HCT116 (cell line): ENCODE measurements at regions not wholly inside any gene's neighbourhood (a gene's known extent, or its start where the extent isn't known, plus 50 kb on each side); places are given as distances from the start of the nearest gene placed in this dataset.

Experiments
- ATAC-seq: fragments of 200-7000 bp; cut with Tn5 transposase; 2 replicates; pipeline ENCODE4 v1.9.1; 2020; ENCODE audit warnings: mild to moderate bottlenecking, moderate library complexity
- BruUV-seq: library from RNA; stranded (reverse); fragments of 400-500 nt; replicated peaks from 2 replicates; lab custom pipeline; 2021; lab: Mats Ljungman, UMichigan
- CTCF ChIA-PET: fragments of 300-600 bp; sonication (Branson Sonifier 250); formaldehyde crosslinking; loops from one replicate; lab custom pipeline; 2021; ENCODE audit warnings: antibody characterized with exemption; lab: Charles Lee
- POLR2A ChIA-PET: fragments of 300-600, 350-600 bp; sonication (Branson Sonifier 250); formaldehyde crosslinking; loops from one replicate; lab custom pipeline; 2021; ENCODE audit warnings: antibody characterized with exemption; lab: Charles Lee
- RAD21 ChIA-PET, 2 experiments: fragments of 300-600 bp; sonication (Branson Sonifier 250); formaldehyde crosslinking; loops; one replicate each; lab custom pipeline; 2023; ENCODE audit warnings: low total read pairs in 2 of 2; ENCODE audit not compliant: uncharacterized antibody in 2 of 2, unreplicated experiment in 2 of 2, low non-redundant PET in 1 of 2; lab: Charles Lee
- DNase-seq: peaks from one replicate; pipeline ENCODE4 v3.0.0-alpha.2; 2010; ENCODE audit warnings: low read depth, low spot score
- H2AFZ ChIP-seq: fragments of 200-600 bp; shearing (Covaris generic), sonication (generic); 2 replicates; pipeline ENCODE4 v1.6.1; 2017; ENCODE audit warnings: low read depth, mixed run types, mixed read lengths, antibody characterized with exemption, low read length; ENCODE audit not compliant: poor library complexity, severe bottlenecking
- H3K27ac ChIP-seq: 2 replicates; pipeline ENCODE4 v1.5.1; 2012; ENCODE audit warnings: low read depth, low read length
- H3K27me3 ChIP-seq: fragments of 200-600 bp; sonication (generic); 2 replicates; pipeline ENCODE4 v1.6.1; 2016; ENCODE audit warnings: mixed run types, low read length, mixed read lengths; ENCODE audit not compliant: insufficient read depth
- H3K36me3 ChIP-seq, 2 experiments: fragments of 200-500 bp in 1 of 2; fragments of 200-600 bp in 1 of 2; sonication (Bioruptor generic) in 1 of 2; sonication (generic) in 1 of 2; 2 replicates each; pipeline versions ENCODE4 v1.5.1 to v1.6.1; 2014 to 2016; ENCODE audit warnings: low read length in 2 of 2, inconsistent platforms in 1 of 2, mixed read lengths in 1 of 2, mixed run types in 1 of 2; ENCODE audit not compliant: insufficient read depth in 2 of 2, control insufficient read depth in 1 of 2
- H3K4me1 ChIP-seq, 2 experiments: fragments of 200-600 bp in 1 of 2; sonication (generic) in 1 of 2; 2 replicates each; pipeline versions ENCODE4 v1.5.1 to v1.6.1; 2012 to 2017; ENCODE audit warnings: low read length in 2 of 2, inconsistent platforms in 1 of 2, mild to moderate bottlenecking in 1 of 2, mixed read lengths in 1 of 2, mixed run types in 1 of 2, moderate library complexity in 1 of 2; ENCODE audit not compliant: insufficient read depth in 2 of 2, control insufficient read depth in 1 of 2
- H3K4me2 ChIP-seq: fragments of 200-600 bp; sonication (generic); 2 replicates; pipeline ENCODE4 v1.6.1; 2017; ENCODE audit warnings: mixed run types, low read length, mixed read lengths
- H3K4me3 ChIP-seq, 2 experiments: fragments of 200-600 bp in 1 of 2; sonication (generic) in 1 of 2; replicated peaks in 1 of 2; 2 replicates each; pipeline ENCODE4 v1.5.1; 2011 to 2016; ENCODE audit warnings: low read length in 2 of 2, control low read depth in 1 of 2, low read depth in 1 of 2, mild to moderate bottlenecking in 1 of 2, mixed read lengths in 1 of 2, mixed run types in 1 of 2
- H3K79me2 ChIP-seq: fragments of 200-600 bp; sonication (generic); 2 replicates; pipeline ENCODE4 v1.6.1; 2017; ENCODE audit warnings: mild to moderate bottlenecking, mixed run types, low read length, moderate library complexity, mixed read lengths; ENCODE audit not compliant: insufficient read depth
- H3K9ac ChIP-seq: fragments of 200-600 bp; sonication (generic); 2 replicates; pipeline ENCODE4 v1.6.1; 2016; ENCODE audit warnings: low read length, mixed read lengths
- H3K9me2 ChIP-seq: fragments of 200-600 bp; sonication (generic), shearing (Covaris generic); 2 replicates; pipeline ENCODE4 v1.6.1; 2017; ENCODE audit warnings: mixed run types, mild to moderate bottlenecking, moderate library complexity; ENCODE audit not compliant: insufficient read depth
- H3K9me3 ChIP-seq, 2 experiments: fragments of 200-500 bp in 1 of 2; fragments of 200-600 bp in 1 of 2; sonication (Bioruptor generic) in 1 of 2; sonication (generic) in 1 of 2; 2 replicates each; pipeline ENCODE4 v1.6.1; 2014 to 2017; ENCODE audit warnings: low read length in 2 of 2, mixed read lengths in 2 of 2, inconsistent platforms in 1 of 2, low read depth in 1 of 2, mild to moderate bottlenecking in 1 of 2, mixed run types in 1 of 2, moderate library complexity in 1 of 2; ENCODE audit not compliant: control insufficient read depth in 1 of 2, insufficient read depth in 1 of 2
- H4K20me1 ChIP-seq: fragments of 200-600 bp; sonication (generic), shearing (Covaris generic); 2 replicates; pipeline ENCODE4 v1.6.1; 2017; ENCODE audit warnings: mixed run types, mild to moderate bottlenecking, moderate library complexity; ENCODE audit not compliant: insufficient read depth
- CBX3 ChIP-seq: IDR thresholded peaks from 2 replicates; pipeline ENCODE4 v1.6.1; 2012; ENCODE audit warnings: low read depth
- EGR1 ChIP-seq: IDR thresholded peaks from 2 replicates; pipeline ENCODE4 v1.6.1; 2012; ENCODE audit warnings: low read depth
- EZH2 ChIP-seq: fragments of 200-600 bp; sonication (generic); IDR thresholded peaks from 2 replicates; pipeline ENCODE4 v1.6.1; 2017; ENCODE audit warnings: antibody characterized with exemption, mixed run types
- EZH2phosphoT487 ChIP-seq: fragments of 200-600 bp; IDR thresholded peaks from 2 replicates; pipeline ENCODE4 v1.6.1; 2018; ENCODE audit warnings: antibody characterized with exemption, borderline replicate concordance
- FOSL1 ChIP-seq: IDR thresholded peaks from 2 replicates; pipeline ENCODE4 v1.6.1; 2012; ENCODE audit warnings: low read depth
- JUND ChIP-seq: IDR thresholded peaks from 2 replicates; pipeline ENCODE4 v1.6.1; 2012
- POLR2A ChIP-seq: IDR thresholded peaks from 2 replicates; pipeline ENCODE4 v1.7.0; 2011; ENCODE audit warnings: borderline replicate concordance; ENCODE audit not compliant: insufficient read depth, insufficient read length; ENCODE audit errors: extremely low read depth
- POLR2AphosphoS5 ChIP-seq: IDR thresholded peaks from 2 replicates; pipeline ENCODE4 v1.6.1; 2011; ENCODE audit warnings: mild to moderate bottlenecking, low read depth, low read length, moderate library complexity
- RAD21 ChIP-seq: IDR thresholded peaks from 2 replicates; pipeline ENCODE4 v1.6.1; 2012; ENCODE audit warnings: low read depth, mild to moderate bottlenecking
- SIN3A ChIP-seq: IDR thresholded peaks from 2 replicates; pipeline ENCODE4 v1.6.1; 2012; ENCODE audit warnings: low read depth
- ZNF274 ChIP-seq: fragments of 200-500 bp; sonication (Bioruptor generic); IDR thresholded peaks from 2 replicates; pipeline ENCODE4 v1.6.1; 2014; ENCODE audit warnings: mild to moderate bottlenecking, low read depth, low read length, inconsistent platforms
- intact Hi-C: fragments of 100-400 bp; cut with micrococcal nuclease; formaldehyde crosslinking; loops from 2 replicates; pipeline ENCODE4 v1.10.0; 2022
- TF ChIP-seq, protein P1 (sequence below): IDR thresholded peaks from 2 replicates; pipeline ENCODE4 v1.6.1; 2011; ENCODE audit warnings: mild to moderate bottlenecking, low read length, moderate library complexity; ENCODE audit not compliant: insufficient replicate concordance; ENCODE audit errors: extremely low read depth
- TF ChIP-seq, protein P2 (sequence below), 3 experiments: fragments of 200-600 bp in 1 of 3; sonication (generic) in 1 of 3; IDR thresholded peaks in 2 of 3; conservative IDR thresholded peaks in 1 of 3; 2 replicates each; pipeline ENCODE4 v1.5.1; 2012 to 2017; ENCODE audit warnings: low read depth in 2 of 3, low read length in 2 of 3, antibody characterized with exemption in 1 of 3, borderline replicate concordance in 1 of 3, control low read depth in 1 of 3, mild to moderate bottlenecking in 1 of 3, mixed read lengths in 1 of 3, mixed run types in 1 of 3, moderate library complexity in 1 of 3; ENCODE audit not compliant: insufficient read depth in 1 of 3
- TF ChIP-seq, protein P3 (sequence below): IDR thresholded peaks from 2 replicates; pipeline ENCODE4 v1.6.1; 2012

DNA sequence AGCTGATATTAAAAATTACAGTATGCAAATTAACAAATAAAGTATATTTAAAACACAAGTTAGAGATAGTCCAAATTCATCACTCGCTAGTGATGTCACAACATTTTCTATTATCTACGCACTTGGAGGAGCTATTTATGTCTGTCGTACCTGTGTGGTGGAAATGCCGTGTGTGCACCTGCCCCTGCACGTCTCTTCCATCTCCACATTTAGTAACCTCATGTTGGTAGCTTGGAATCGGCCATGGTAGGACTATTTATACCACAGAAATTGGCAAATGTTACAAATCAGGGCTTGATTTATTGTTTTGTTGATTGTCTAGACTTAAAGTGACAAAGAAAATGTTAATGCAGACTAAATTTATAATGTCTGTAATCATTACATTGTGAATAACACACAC is 62.6 kb upstream of the NTF3 start:
- H3K36me3 ChIP-seq: no peaks in the 10 kb centered on the region
- no peaks in the 10 kb centered on the region for H3K27me3 ChIP-seq
- ChIA-PET POLR2A (no interaction called here), RAD21 (no interaction called here), CTCF (no interaction called here)
- H3K79me2 ChIP-seq: no peaks in the 10 kb centered on the region
- no peak for TF ChIP-seq EZH2
- TF ChIP-seq CBX3: no peak
- TF ChIP-seq EGR1: no peak
- TF ChIP-seq POLR2A: no peak
- TF ChIP-seq ZNF274: no peak
- no peak for TF ChIP-seq SIN3A
- TF ChIP-seq, protein P1, sequence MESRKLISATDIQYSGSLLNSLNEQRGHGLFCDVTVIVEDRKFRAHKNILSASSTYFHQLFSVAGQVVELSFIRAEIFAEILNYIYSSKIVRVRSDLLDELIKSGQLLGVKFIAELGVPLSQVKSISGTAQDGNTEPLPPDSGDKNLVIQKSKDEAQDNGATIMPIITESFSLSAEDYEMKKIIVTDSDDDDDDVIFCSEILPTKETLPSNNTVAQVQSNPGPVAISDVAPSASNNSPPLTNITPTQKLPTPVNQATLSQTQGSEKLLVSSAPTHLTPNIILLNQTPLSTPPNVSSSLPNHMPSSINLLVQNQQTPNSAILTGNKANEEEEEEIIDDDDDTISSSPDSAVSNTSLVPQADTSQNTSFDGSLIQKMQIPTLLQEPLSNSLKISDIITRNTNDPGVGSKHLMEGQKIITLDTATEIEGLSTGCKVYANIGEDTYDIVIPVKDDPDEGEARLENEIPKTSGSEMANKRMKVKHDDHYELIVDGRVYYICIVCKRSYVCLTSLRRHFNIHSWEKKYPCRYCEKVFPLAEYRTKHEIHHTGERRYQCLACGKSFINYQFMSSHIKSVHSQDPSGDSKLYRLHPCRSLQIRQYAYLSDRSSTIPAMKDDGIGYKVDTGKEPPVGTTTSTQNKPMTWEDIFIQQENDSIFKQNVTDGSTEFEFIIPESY: no peak
- no peak for TF ChIP-seq RAD21
- TF ChIP-seq POLR2AphosphoS5: no peak
- TF ChIP-seq JUND: no peak
- TF ChIP-seq, protein P2, sequence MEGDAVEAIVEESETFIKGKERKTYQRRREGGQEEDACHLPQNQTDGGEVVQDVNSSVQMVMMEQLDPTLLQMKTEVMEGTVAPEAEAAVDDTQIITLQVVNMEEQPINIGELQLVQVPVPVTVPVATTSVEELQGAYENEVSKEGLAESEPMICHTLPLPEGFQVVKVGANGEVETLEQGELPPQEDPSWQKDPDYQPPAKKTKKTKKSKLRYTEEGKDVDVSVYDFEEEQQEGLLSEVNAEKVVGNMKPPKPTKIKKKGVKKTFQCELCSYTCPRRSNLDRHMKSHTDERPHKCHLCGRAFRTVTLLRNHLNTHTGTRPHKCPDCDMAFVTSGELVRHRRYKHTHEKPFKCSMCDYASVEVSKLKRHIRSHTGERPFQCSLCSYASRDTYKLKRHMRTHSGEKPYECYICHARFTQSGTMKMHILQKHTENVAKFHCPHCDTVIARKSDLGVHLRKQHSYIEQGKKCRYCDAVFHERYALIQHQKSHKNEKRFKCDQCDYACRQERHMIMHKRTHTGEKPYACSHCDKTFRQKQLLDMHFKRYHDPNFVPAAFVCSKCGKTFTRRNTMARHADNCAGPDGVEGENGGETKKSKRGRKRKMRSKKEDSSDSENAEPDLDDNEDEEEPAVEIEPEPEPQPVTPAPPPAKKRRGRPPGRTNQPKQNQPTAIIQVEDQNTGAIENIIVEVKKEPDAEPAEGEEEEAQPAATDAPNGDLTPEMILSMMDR (IDR thresholded peaks at IDR 0.05 in 2 of 3, conservative IDR thresholded peaks at IDR 0.05 in 1 of 3; ENCODE audit: borderline replicate concordance in 1 of 3, insufficient read depth in 1 of 3, low read depth in 2 of 3, low read length in 2 of 3): no peak
- no peak for TF ChIP-seq EZH2phosphoT487
- TF ChIP-seq FOSL1: no peak
- TF ChIP-seq, protein P3, sequence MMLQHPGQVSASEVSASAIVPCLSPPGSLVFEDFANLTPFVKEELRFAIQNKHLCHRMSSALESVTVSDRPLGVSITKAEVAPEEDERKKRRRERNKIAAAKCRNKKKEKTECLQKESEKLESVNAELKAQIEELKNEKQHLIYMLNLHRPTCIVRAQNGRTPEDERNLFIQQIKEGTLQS: no peak
- no peak for ATAC-seq
- H4K20me1 ChIP-seq: no peaks in the 10 kb centered on the region
- H3K9me3 ChIP-seq: no peaks in the 10 kb centered on the region
- H3K27ac ChIP-seq: no peak overlapping the region
- intact Hi-C loops: no loop called here
- H3K4me1 ChIP-seq: no peaks in the 10 kb centered on the region
- no TSS peak for BruUV-seq
- no peak overlapping the region for H2AFZ ChIP-seq
- no peak for DNase-seq
- H3K4me2 ChIP-seq: no peak overlapping the region
- no peak overlapping the region for H3K4me3 ChIP-seq
- H3K9ac ChIP-seq: no peak overlapping the region
- no peaks in the 10 kb centered on the region for H3K9me2 ChIP-seq
